ENCODE measurements at regions not wholly inside any gene's neighbourhood (a gene's known extent, or its start where the extent isn't known, plus 50 kb on each side); places are given as distances from the start of the nearest gene placed in this dataset.
A peak's percentile ranks its signal among the peaks of the same experiment; 100 is the strongest.
"Not testable (repeated sequence)": the region's sequence is repeated elsewhere in the genome, so short reads cannot be mapped to it uniquely, and the experiment has no call there.

- ATAC-seq (ENCODE audit: low FRiP score in 2 of 2), result no peak
- WGBS, 2 donors, result 56 to 61% methylated on average over 1 of the region's 1 CpG
- H3K27ac ChIP-seq, result no peak overlapping the region
Measured at GRCh38 chr15:54779271-54779670, 417.5 kb downstream of the RSL24D1 start.

GRCh38 chr15:54776410-54776809 is 420.3 kb downstream of the RSL24D1 start:
- no peak for TF ChIP-seq CTCF (IDR thresholded peaks at IDR 0.05)
- no peak for TF ChIP-seq EP300 (IDR thresholded peaks at IDR 0.05)
- no peak for TF ChIP-seq POLR2A (IDR thresholded peaks at IDR 0.05)
- no peak for TF ChIP-seq POLR2AphosphoS5 (IDR thresholded peaks at IDR 0.05)
- DNase-seq (no peak), ATAC-seq (ENCODE audit: low FRiP score in 2 of 2) (no peak)
- H3K4me3 ChIP-seq, result no peak overlapping the region
- H3K27ac ChIP-seq, result no peak overlapping the region
- H3K4me1 ChIP-seq, result no peaks in the 10 kb centered on the region
- WGBS, 2 donors, result 70 to 78% methylated on average over 2 of the region's 2 CpGs
- H3K9me3 ChIP-seq, result no peaks in the 10 kb centered on the region
- no peaks in the 10 kb centered on the region for H3K27me3 ChIP-seq
- H3K36me3 ChIP-seq, result no peaks in the 10 kb centered on the region

More at GRCh38 chr15:54779271-54779670, 417.5 kb downstream of the RSL24D1 start:
- Histone ChIP-seq H3K36me3 (no peaks in the 10 kb centered on the region), H3K9me3 (no peaks in the 10 kb centered on the region), H3K4me3 (no peak overlapping the region), H3K4me1 (no peaks in the 10 kb centered on the region), H3K27me3 (no peaks in the 10 kb centered on the region)
- no peak for DNase-seq
- no peak for TF ChIP-seq CTCF (IDR thresholded peaks at IDR 0.05)
- no peak for TF ChIP-seq EP300 (IDR thresholded peaks at IDR 0.05)
- no peak for TF ChIP-seq POLR2AphosphoS5 (IDR thresholded peaks at IDR 0.05)
- TF ChIP-seq POLR2A (IDR thresholded peaks at IDR 0.05), result no peak

GRCh38 chr15:54772663-54773062 is 424.1 kb downstream of the RSL24D1 start:
- 73 to 96% methylated on average over 1 of the region's 1 CpG for WGBS, 2 donors
- ATAC-seq (ENCODE audit: low FRiP score in 2 of 2) (no peak), DNase-seq (no peak)
- Histone ChIP-seq H3K36me3 (no peaks in the 10 kb centered on the region), H3K27me3 (no peaks in the 10 kb centered on the region), H3K4me1 (no peaks in the 10 kb centered on the region), H3K27ac (no peak overlapping the region), H3K9me3 (no peaks in the 10 kb centered on the region), H3K4me3 (no peak overlapping the region)
- TF ChIP-seq CTCF (IDR thresholded peaks at IDR 0.05) (no peak), POLR2A (IDR thresholded peaks at IDR 0.05) (no peak), EP300 (IDR thresholded peaks at IDR 0.05) (no peak), POLR2AphosphoS5 (IDR thresholded peaks at IDR 0.05) (no peak)

- DNase-seq, result peak in 1 of 2 donors; percentile 2
- H3K4me3 ChIP-seq; H3K9me3 ChIP-seq; H3K4me1 ChIP-seq; H3K36me3 ChIP-seq; H3K27me3 ChIP-seq; ATAC-seq (ENCODE audit: low FRiP score in 2 of 2); H3K27ac ChIP-seq: not testable (repeated sequence)
- WGBS, 2 donors, result 85 to 86% methylated on average over 3 to 8 of the region's 8 CpGs
Measured at GRCh38 chr15:54749461-54749860, 447.3 kb downstream of the RSL24D1 start.

GRCh38 chr15:54722342-54722986 is 474.3 kb downstream of the RSL24D1 start:
- ATAC-seq (ENCODE audit: low FRiP score in 2 of 2), result no peak
- Histone ChIP-seq H3K9me3 (peaks cover 0 to 7% (median 2%) of the 10 kb centered on the region in 4 donors), H3K27me3 (no peaks in the 10 kb centered on the region), H3K4me3 (no peak overlapping the region), H3K27ac (no peak overlapping the region), H3K36me3 (no peaks in the 10 kb centered on the region), H3K4me1 (no peaks in the 10 kb centered on the region)
- no peak for DNase-seq
- WGBS, 2 donors, result 89% methylated on average over 9 of the region's 9 CpGs
- TF ChIP-seq POLR2AphosphoS5 (IDR thresholded peaks at IDR 0.05), result no peak
- no peak for TF ChIP-seq CTCF (IDR thresholded peaks at IDR 0.05)
- no peak for TF ChIP-seq EP300 (IDR thresholded peaks at IDR 0.05)
- no peak for TF ChIP-seq POLR2A (IDR thresholded peaks at IDR 0.05)
